ENCODE measurements at regions not wholly inside any gene's neighbourhood (a gene's known extent, or its start where the extent isn't known, plus 50 kb on each side); places are given as distances from the start of the nearest gene placed in this dataset. TPM values are rescaled to one million over a fixed set of nuclear protein-coding genes. Genes with fewer than 3 reads are reported as not detected.
"Not testable (repeated sequence)": the region's sequence is repeated elsewhere in the genome, so short reads cannot be mapped to it uniquely, and the experiment has no call there.

GRCh38 chr6:106728296-106728870, 99.0 kb downstream of the QRSL1 start:
- DNase-seq (ENCODE audit: low spot score in 2 of 2) (no peak), FAIRE-seq (no peak)

GRCh38 chr6:106727480-106728149, 98.2 kb downstream of the QRSL1 start:
- DNase-seq (ENCODE audit: low spot score in 2 of 2) (no peak), FAIRE-seq (no peak)

- FAIRE-seq (no peak), DNase-seq (ENCODE audit: low spot score in 2 of 2) (no peak)
Measured at GRCh38 chr6:106724848-106725247, 95.5 kb downstream of the QRSL1 start.

- FAIRE-seq (no peak), DNase-seq (ENCODE audit: low spot score in 2 of 2) (no peak)
Measured at GRCh38 chr6:106724337-106724736, 95.0 kb downstream of the QRSL1 start.

GRCh38 chr6:106723419-106723818, 94.0 kb downstream of the QRSL1 start:
- not testable (repeated sequence) for FAIRE-seq; DNase-seq (ENCODE audit: low spot score in 2 of 2)

GRCh38 chr6:106721189-106721588, 91.8 kb downstream of the QRSL1 start:
- not testable (repeated sequence) for DNase-seq (ENCODE audit: low spot score in 2 of 2); FAIRE-seq

Small RNA genes lying in the stretch of these regions (small RNA-seq; reads per million reads assigned to genes)
- gene MIR587 (not detected), gene RNU6-117P (not detected)
